ENCODE measurements at regions not wholly inside any gene's neighbourhood (a gene's known extent, or its start where the extent isn't known, plus 50 kb on each side); places are given as distances from the start of the nearest gene placed in this dataset.

- Histone ChIP-seq H3K27ac (no peak overlapping the region), H3K4me3 (ENCODE audit: low read depth, low read length) (no peak overlapping the region), H3K27me3 (replicated peaks) (no peaks in the 10 kb centered on the region), H3K36me3 (replicated peaks) (no peaks in the 10 kb centered on the region)
- no peak for TF ChIP-seq CTCF (IDR thresholded peaks at IDR 0.05; ENCODE audit: low read depth, low read length, missing control alignments)
- peak; percentile 24 for DNase-seq
- in situ Hi-C loops (cut with HindIII; ENCODE audit: low pct_ligation_motif_present, low sequenced_read_pairs) = no loop called here
Measured at GRCh38 chr10:69749178-69750010, 52.3 kb upstream of the COL13A1 start.

GRCh38 chr10:69750011-69750373 is 51.7 kb upstream of the COL13A1 start:
- H3K4me3 ChIP-seq (ENCODE audit: low read depth, low read length) = no peak overlapping the region
- no peak for DNase-seq
- in situ Hi-C loops (cut with HindIII; ENCODE audit: low pct_ligation_motif_present, low sequenced_read_pairs) = no loop called here
- TF ChIP-seq CTCF (IDR thresholded peaks at IDR 0.05; ENCODE audit: low read depth, low read length, missing control alignments) = no peak
- H3K36me3 ChIP-seq (replicated peaks) = no peaks in the 10 kb centered on the region
- no peaks in the 10 kb centered on the region for H3K27me3 ChIP-seq (replicated peaks)
- H3K27ac ChIP-seq = no peak overlapping the region

- H3K4me3 ChIP-seq (ENCODE audit: low read depth, low read length) = no peak overlapping the region
- TF ChIP-seq CTCF (IDR thresholded peaks at IDR 0.05; ENCODE audit: low read depth, low read length, missing control alignments) = no peak
- no peaks in the 10 kb centered on the region for H3K36me3 ChIP-seq (replicated peaks)
- H3K27me3 ChIP-seq (replicated peaks) = no peaks in the 10 kb centered on the region
- DNase-seq = no peak
- H3K27ac ChIP-seq = no peak overlapping the region
- in situ Hi-C loops (cut with HindIII; ENCODE audit: low pct_ligation_motif_present, low sequenced_read_pairs) = no loop called here
Measured at GRCh38 chr10:69750725-69751124, 51.0 kb upstream of the COL13A1 start.

GRCh38 chr10:69751214-69751613 is 50.5 kb upstream of the COL13A1 start:
- no peak for TF ChIP-seq CTCF (IDR thresholded peaks at IDR 0.05; ENCODE audit: low read depth, low read length, missing control alignments)
- Histone ChIP-seq H3K36me3 (replicated peaks) (no peaks in the 10 kb centered on the region), H3K4me3 (ENCODE audit: low read depth, low read length) (no peak overlapping the region), H3K27ac (no peak overlapping the region), H3K27me3 (replicated peaks) (no peaks in the 10 kb centered on the region)
- DNase-seq = no peak
- in situ Hi-C loops (cut with HindIII; ENCODE audit: low pct_ligation_motif_present, low sequenced_read_pairs) = no loop called here
